GM13977 (cell line): ENCODE measurements at regions not wholly inside any gene's neighbourhood (a gene's known extent, or its start where the extent isn't known, plus 50 kb on each side); places are given as distances from the start of the nearest gene placed in this dataset.

ENCODE experiments used
- DNase-seq: peaks from one replicate; pipeline ENCODE4 v3.0.0; 2012; ENCODE audit warnings: low spot score
- in situ Hi-C: fragments of 300-500 bp; cut with MboI; formaldehyde crosslinking; loops from one replicate; pipeline ENCODE4 v1.12.0; 2022; ENCODE audit warnings: low sequenced_read_pairs, low pct_unique_long_range_greater_than_20kb, mixed read lengths, inconsistent platforms; ENCODE audit not compliant: unreplicated experiment
- TF ChIP-seq, protein P1 (sequence below): IDR thresholded peaks from 2 replicates; pipeline ENCODE4 v1.5.1; 2012; ENCODE audit warnings: mild to moderate bottlenecking, control low read depth; ENCODE audit not compliant: insufficient read depth; ENCODE audit errors: extremely low read depth, missing control alignments

DNA sequence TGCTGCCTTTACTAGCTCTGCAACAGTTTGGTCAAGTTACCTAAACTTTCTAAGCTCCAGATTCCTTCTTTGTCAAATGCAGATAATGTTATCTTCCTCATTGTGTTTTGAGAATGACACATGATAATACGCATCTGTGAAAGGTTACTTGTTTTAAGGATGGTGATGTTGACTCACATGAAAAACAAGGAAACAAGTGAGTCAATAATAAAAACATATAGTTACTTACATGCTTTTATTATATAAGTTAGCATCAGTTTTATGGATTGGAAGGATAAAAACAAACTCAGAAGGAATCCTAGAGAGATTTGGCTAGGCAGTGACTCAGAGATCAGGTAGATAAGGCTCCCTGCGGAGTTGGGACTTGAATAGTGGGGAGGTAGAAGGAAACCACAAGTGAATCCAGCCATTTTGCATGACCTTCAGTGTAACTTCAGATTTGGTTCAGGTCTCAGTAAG lies 144.6 kb downstream of the LMO4 start:
- in situ Hi-C loops = no loop called here
- TF ChIP-seq, protein P1, sequence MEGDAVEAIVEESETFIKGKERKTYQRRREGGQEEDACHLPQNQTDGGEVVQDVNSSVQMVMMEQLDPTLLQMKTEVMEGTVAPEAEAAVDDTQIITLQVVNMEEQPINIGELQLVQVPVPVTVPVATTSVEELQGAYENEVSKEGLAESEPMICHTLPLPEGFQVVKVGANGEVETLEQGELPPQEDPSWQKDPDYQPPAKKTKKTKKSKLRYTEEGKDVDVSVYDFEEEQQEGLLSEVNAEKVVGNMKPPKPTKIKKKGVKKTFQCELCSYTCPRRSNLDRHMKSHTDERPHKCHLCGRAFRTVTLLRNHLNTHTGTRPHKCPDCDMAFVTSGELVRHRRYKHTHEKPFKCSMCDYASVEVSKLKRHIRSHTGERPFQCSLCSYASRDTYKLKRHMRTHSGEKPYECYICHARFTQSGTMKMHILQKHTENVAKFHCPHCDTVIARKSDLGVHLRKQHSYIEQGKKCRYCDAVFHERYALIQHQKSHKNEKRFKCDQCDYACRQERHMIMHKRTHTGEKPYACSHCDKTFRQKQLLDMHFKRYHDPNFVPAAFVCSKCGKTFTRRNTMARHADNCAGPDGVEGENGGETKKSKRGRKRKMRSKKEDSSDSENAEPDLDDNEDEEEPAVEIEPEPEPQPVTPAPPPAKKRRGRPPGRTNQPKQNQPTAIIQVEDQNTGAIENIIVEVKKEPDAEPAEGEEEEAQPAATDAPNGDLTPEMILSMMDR = no peak
- DNase-seq = no peak

DNA sequence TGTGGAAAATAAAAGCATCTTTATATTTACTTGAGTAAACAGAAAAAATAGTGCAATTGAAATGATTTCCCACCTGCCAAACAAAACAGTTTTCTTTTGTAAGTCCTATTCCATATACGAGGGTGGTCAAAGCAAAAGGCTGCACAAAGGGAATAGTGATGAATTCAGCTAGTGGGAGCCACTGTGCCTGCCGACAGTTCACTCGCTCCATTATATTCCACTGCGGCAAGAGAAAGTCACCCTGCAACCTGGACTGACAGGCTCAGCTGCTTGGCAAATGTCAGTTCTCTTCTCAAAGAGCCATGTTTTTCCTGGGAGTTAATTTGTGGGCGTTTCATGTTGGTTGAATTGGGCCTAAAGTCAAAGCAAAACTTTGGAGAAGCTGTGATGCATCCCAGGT lies 145.4 kb downstream of the LMO4 start:
- TF ChIP-seq, protein P1 = no peak
- no peak for DNase-seq
- in situ Hi-C loops = no loop called here

DNA sequence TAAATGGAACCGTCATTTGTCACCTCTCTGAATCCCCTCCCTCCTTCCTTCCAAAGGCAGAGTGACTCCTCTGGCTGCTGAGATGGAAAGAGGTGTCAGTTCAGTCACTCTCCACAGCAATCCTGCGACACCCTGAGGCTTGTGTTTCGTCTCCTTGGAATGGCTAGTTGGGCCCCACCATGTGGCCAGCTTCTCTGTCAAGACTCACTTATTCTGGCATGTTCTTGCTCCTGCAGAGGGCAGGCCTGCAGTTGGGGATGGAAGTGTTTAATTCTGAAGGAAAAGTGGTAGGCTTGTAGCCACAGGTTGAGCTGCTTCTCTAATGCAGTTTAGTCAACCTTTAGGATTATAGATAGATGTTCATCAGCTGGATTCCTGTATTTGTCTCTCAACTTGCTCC lies 149.6 kb downstream of the LMO4 start:
- TF ChIP-seq, protein P1 = no peak
- DNase-seq = no peak
- in situ Hi-C loops = no loop called here

DNA sequence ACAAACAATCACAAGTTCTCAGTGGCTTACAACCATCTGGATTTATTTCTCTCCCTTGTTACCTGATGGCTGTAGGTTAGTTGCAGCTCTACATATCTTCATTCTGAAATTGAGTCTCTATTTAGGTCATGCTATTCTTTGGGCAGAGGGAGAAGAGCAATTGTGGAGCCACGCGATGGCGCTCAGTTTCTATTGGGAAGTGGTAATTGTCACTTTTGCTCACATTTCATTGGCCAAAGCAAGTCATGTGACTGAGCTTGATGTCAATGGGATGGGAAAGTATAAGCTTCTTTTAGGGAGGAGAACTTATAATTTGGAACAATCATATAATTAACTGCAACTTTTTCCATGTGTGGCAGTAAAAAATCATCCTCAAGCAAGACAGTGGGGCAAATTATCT lies 166.5 kb downstream of the LMO4 start:
- no peak for DNase-seq
- in situ Hi-C loops = no loop called here
- TF ChIP-seq, protein P1 = no peak

DNA sequence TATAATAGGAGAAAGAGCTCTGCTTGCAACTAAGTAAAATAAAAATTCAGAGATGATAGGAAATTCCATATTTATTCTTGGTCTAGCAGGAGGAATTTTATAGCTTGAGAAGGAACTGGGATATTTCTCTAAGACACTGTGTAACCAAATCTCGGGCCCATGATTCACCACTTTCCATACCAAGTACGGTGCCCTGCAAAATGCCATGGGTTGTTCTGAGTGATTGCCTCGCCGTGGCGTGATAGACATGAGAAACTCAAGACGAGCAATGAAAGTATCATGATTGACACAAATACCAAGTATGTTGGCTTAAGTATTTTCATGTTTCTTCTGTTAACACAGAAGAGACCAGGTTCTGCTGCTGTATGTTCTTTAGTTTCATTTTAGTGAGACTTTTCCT lies 167.2 kb downstream of the LMO4 start:
- in situ Hi-C loops = no loop called here

DNA sequence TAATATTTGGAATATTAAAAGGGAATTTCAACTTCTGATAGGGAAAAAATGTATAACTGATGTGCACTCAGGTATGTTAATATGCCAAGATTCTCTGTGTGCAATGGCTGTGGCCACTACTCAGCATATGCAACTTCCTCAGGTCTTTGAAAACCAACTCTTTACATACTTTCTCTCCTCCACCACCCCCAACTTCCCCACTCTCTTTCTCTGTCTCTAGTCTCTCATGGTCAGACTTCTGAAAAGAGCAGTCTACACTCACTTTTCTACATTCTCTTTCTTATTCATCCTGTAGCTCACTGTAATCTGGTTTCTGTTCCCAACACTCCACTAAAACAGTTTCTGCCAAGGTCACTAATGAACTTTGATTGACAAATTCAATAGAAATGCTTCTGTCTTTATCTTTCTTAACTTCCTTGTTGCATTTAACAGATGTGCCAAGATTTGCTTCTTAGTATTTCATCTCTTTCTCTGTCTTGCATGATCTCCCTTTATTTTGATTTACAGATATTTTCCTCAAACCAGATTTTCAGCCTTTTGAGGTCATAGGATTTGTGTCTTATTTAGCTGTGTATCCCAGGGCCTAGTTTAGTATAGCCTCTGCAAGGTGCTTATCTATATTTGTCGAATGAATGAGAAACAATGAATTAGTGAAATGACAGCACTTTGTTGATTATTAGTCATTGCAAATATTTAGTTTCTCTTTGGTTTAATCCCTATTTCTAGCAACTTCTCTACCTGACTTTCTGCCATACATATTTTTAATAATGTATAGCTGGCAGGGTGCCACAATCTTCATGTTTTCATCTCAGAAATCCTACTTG lies 168.9 kb downstream of the LMO4 start:
- in situ Hi-C loops = no loop called here
- DNase-seq = no peak
- TF ChIP-seq, protein P1 = no peak

More for the DNA sequence above, 167.2 kb downstream of the LMO4 start:
- DNase-seq = no peak
- TF ChIP-seq, protein P1 = no peak
